ENCODE measurements at regions not wholly inside any gene's neighbourhood (a gene's known extent, or its start where the extent isn't known, plus 50 kb on each side); places are given as distances from the start of the nearest gene placed in this dataset.

DNA sequence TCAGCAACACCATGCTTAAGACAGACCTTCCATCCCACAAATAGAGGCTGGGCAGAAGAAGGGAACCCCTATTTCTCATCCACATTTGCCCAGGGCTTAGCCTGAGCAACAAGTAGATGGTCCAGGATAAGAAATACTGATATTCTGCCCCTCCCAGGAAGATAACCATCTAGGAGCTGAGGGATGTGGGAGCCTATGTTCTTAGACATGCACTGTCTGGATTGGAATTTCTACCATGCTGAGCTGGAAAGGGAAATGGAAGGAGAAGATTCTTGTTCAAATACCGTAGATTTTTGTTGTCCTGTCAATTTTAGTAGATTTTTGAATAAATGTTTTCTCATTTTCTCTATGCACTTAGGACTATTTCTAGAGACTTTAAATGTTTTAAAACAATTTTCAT lies 450.7 kb upstream of the SEMA6D start:
- no peak for DNase-seq (ENCODE audit: extremely low read depth, low read depth)
- H3K4me3 ChIP-seq (replicated peaks; ENCODE audit: low read depth, low read length), result no peak overlapping the region
- TF ChIP-seq, protein P1, sequence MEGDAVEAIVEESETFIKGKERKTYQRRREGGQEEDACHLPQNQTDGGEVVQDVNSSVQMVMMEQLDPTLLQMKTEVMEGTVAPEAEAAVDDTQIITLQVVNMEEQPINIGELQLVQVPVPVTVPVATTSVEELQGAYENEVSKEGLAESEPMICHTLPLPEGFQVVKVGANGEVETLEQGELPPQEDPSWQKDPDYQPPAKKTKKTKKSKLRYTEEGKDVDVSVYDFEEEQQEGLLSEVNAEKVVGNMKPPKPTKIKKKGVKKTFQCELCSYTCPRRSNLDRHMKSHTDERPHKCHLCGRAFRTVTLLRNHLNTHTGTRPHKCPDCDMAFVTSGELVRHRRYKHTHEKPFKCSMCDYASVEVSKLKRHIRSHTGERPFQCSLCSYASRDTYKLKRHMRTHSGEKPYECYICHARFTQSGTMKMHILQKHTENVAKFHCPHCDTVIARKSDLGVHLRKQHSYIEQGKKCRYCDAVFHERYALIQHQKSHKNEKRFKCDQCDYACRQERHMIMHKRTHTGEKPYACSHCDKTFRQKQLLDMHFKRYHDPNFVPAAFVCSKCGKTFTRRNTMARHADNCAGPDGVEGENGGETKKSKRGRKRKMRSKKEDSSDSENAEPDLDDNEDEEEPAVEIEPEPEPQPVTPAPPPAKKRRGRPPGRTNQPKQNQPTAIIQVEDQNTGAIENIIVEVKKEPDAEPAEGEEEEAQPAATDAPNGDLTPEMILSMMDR (IDR thresholded peaks at IDR 0.05; ENCODE audit: low read depth, low read length, missing control alignments), result no peak

DNA sequence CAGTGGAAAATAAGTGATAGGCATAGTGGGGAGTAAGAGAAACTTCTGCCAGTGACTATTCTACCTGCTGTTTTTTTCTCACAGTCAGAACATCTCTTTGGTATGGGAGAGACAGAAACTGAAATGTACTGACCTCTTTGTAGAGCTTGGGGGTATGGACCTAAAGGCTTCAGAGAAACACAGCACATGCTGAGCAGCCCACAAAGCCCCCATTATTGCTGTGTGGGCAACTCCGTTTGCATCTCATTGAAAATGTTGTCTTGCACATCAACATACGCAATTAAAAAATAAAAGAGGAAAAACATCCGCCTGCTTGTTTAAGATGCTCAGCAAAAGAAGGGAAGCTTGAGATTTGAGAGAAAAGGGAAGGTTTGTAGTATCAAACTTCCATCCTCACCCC lies 443.4 kb upstream of the SEMA6D start:
- no peak overlapping the region for H3K4me3 ChIP-seq (replicated peaks; ENCODE audit: low read depth, low read length)
- TF ChIP-seq, protein P1 (IDR thresholded peaks at IDR 0.05; ENCODE audit: low read depth, low read length, missing control alignments), result no peak
- no peak for DNase-seq (ENCODE audit: extremely low read depth, low read depth)

DNA sequence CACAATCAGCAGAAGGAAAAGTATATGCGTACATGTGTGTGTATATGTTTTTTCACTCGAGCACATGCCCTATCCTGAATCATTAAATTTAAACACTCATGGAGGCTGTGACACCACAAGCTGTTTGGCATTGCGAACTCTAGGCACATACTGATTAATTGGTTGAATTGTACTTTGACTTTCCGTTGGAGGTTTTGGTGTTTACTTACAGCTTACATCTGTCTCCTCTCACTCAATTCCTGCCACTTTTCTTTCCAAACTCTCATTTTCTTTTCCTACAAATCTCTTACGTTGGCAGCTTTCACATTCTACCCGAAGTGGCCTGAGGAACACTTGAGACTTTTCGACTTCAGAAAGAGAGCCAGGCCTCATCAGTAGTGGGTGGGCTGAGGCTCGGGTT lies 434.1 kb upstream of the SEMA6D start:
- no peak for DNase-seq (ENCODE audit: extremely low read depth, low read depth)
- no peak overlapping the region for H3K4me3 ChIP-seq (replicated peaks; ENCODE audit: low read depth, low read length)
- TF ChIP-seq, protein P1 (IDR thresholded peaks at IDR 0.05; ENCODE audit: low read depth, low read length, missing control alignments), result no peak

DNA sequence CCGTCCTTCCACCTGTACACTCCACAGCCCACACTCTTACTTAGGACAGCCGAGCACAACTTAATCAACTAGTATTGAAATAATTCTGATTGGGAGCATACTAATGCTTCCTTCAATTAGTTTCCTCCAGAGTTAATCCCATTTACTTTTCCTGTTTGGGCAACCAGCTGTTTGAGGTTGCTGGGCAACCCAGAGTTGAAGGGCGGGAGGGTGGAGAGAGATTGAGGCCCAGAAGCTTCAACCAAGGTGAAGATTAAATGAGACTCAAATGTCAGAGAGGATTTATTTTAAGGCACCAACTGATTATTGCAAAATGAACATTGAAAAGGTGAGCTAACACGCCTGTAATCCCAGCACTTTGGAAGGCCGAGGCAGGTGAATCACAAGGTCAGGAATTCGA lies 428.5 kb upstream of the SEMA6D start:
- TF ChIP-seq, protein P1 (IDR thresholded peaks at IDR 0.05; ENCODE audit: low read depth, low read length, missing control alignments), result no peak
- DNase-seq (ENCODE audit: extremely low read depth, low read depth), result no peak
- H3K4me3 ChIP-seq (replicated peaks; ENCODE audit: low read depth, low read length), result no peak overlapping the region

DNA sequence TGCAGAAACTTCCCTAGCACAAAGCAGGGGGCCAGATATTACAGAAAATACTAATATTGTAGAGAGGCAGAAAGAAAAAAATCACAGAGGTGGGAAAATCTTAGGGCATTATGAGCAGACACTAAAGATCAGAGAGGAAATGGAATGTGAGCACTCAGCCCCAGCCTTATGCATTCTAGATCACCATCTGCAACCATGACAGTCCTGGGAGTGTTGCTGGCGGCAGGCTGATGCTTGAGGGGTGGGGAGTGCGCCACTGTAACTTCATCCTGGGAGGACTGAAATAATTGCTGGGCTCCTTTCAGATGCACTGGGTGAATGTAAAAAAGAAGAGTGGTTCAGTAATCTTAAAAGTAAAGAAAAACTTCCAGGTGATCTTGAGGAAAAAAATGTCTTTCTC lies 427.6 kb upstream of the SEMA6D start:
- TF ChIP-seq, protein P1 (IDR thresholded peaks at IDR 0.05; ENCODE audit: low read depth, low read length, missing control alignments), result no peak
- H3K4me3 ChIP-seq (replicated peaks; ENCODE audit: low read depth, low read length), result no peak overlapping the region
- no peak for DNase-seq (ENCODE audit: extremely low read depth, low read depth)

DNA sequence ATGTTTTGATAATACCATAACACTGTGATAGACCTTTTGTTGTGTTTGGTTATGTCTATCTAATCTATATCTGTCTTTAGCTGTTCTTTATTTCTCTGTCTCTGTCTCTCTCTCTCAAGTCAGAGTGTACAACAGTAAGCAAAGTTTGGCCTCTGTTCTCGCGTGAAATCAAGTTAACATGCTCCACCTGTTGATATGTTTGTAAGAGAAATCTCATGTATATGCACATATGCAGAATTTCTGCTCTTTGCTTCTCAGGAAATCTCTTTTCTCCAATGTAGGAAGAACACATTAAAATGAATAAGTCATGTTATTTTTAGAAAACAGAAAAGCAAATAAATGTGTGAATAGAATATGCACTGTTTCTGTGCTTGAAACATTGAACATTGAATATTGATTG lies 425.5 kb upstream of the SEMA6D start:
- no peak overlapping the region for H3K4me3 ChIP-seq (replicated peaks; ENCODE audit: low read depth, low read length)
- DNase-seq (ENCODE audit: extremely low read depth, low read depth), result no peak
- TF ChIP-seq, protein P1 (IDR thresholded peaks at IDR 0.05; ENCODE audit: low read depth, low read length, missing control alignments), result no peak

DNA sequence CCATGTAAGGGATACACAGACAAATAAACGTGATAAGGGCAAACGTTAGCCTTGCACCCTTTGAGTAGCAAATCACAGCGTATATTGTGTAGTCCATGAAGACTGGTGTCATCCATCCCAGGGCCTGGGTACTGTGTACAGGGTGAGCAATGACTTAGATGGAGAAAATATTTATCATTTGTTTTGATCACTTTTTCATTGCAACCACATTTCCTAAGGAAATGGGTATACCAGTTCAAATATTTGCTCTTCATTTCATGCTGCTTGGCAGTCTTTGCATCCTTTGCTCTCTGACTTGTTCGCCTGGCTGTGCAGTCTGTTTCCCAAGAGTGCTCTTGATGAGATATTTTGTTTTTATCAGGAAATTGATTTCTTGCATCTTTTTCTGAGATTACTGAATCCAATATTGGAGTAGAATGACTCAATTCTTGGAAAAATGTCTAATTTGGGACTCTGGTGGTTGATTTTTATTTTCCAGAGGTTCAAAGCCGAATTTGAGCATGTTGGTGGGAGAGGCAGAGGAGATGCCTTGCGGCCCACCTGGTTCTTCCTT lies 424.6 kb upstream of the SEMA6D start:
- H3K4me3 ChIP-seq (replicated peaks; ENCODE audit: low read depth, low read length), result no peak overlapping the region
- TF ChIP-seq, protein P1 (IDR thresholded peaks at IDR 0.05; ENCODE audit: low read depth, low read length, missing control alignments), result no peak
- no peak for DNase-seq (ENCODE audit: extremely low read depth, low read depth)
